ENCODE measurements at regions not wholly inside any gene's neighbourhood (a gene's known extent, or its start where the extent isn't known, plus 50 kb on each side); places are given as distances from the start of the nearest gene placed in this dataset.

DNA sequence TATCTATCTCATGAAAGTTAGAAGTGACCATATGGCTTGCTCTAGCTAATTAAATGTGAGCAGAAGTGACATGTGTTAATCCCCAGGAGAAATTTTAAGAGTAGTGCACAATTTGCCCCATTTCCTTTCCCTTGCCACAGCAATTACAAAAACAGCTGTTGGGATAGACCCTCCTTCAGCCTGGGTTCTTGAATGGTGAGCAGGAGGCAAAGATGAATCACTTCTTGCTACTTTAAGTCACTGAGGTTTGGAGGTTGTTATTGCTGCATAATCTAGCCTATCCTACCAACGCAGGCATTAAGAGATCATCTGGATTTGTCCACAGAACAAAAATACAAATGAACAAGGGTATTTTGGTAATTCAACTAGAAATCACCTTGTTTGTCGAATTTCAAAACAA lies 51.7 kb upstream of the CAPN7 start (continued):
- TF ChIP-seq, protein P1, sequence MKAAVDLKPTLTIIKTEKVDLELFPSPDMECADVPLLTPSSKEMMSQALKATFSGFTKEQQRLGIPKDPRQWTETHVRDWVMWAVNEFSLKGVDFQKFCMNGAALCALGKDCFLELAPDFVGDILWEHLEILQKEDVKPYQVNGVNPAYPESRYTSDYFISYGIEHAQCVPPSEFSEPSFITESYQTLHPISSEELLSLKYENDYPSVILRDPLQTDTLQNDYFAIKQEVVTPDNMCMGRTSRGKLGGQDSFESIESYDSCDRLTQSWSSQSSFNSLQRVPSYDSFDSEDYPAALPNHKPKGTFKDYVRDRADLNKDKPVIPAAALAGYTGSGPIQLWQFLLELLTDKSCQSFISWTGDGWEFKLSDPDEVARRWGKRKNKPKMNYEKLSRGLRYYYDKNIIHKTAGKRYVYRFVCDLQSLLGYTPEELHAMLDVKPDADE (IDR thresholded peaks at IDR 0.05): no peak

DNA sequence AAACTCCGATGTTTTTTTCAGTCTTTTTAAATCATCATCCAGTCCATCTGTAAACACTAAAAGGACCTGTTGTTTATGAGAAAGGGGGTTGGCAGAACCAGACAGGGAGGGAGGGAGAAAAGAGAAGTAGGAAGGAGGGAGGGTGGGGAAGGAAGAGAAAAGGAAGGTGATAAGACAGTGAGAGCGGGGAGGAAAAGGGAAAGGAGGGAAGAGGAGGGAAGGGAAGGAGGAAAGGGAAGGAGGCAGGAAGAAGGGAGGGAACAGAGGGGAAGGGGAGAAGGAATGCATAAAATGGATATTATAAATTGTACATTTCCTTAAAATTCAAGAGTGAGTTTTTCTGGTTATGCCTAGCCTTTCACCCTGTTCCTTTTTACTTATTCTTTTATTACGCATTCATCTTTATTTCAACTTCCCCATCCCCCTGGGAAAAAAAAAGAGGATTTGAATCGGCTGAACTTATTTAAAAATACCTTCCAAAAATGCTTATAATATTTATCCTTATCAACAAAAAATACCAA lies 50.1 kb upstream of the CAPN7 start:
- H3K36me3 ChIP-seq (ENCODE audit: insufficient read depth): no peaks in the 10 kb centered on the region; the same call in 1 of the 2 replicates
- H3K4me3 ChIP-seq: no peak overlapping the region
- H3K27me3 ChIP-seq (ENCODE audit: insufficient read depth): no peaks in the 10 kb centered on the region
- no peaks in the 10 kb centered on the region for H4K20me1 ChIP-seq (replicated peaks; ENCODE audit: insufficient read depth)
- H3F3A ChIP-seq (replicated peaks; ENCODE audit: low read depth): no peaks in the 10 kb centered on the region
- H3K9me2 ChIP-seq (ENCODE audit: insufficient read depth): peaks cover 4% of the 10 kb centered on the region; the same call in 1 of the 2 replicates
- no peak for TF ChIP-seq ZNF331 (CRISPR knock-in tag; IDR thresholded peaks at IDR 0.05; ENCODE audit: low read depth)
- TF ChIP-seq, protein P2, sequence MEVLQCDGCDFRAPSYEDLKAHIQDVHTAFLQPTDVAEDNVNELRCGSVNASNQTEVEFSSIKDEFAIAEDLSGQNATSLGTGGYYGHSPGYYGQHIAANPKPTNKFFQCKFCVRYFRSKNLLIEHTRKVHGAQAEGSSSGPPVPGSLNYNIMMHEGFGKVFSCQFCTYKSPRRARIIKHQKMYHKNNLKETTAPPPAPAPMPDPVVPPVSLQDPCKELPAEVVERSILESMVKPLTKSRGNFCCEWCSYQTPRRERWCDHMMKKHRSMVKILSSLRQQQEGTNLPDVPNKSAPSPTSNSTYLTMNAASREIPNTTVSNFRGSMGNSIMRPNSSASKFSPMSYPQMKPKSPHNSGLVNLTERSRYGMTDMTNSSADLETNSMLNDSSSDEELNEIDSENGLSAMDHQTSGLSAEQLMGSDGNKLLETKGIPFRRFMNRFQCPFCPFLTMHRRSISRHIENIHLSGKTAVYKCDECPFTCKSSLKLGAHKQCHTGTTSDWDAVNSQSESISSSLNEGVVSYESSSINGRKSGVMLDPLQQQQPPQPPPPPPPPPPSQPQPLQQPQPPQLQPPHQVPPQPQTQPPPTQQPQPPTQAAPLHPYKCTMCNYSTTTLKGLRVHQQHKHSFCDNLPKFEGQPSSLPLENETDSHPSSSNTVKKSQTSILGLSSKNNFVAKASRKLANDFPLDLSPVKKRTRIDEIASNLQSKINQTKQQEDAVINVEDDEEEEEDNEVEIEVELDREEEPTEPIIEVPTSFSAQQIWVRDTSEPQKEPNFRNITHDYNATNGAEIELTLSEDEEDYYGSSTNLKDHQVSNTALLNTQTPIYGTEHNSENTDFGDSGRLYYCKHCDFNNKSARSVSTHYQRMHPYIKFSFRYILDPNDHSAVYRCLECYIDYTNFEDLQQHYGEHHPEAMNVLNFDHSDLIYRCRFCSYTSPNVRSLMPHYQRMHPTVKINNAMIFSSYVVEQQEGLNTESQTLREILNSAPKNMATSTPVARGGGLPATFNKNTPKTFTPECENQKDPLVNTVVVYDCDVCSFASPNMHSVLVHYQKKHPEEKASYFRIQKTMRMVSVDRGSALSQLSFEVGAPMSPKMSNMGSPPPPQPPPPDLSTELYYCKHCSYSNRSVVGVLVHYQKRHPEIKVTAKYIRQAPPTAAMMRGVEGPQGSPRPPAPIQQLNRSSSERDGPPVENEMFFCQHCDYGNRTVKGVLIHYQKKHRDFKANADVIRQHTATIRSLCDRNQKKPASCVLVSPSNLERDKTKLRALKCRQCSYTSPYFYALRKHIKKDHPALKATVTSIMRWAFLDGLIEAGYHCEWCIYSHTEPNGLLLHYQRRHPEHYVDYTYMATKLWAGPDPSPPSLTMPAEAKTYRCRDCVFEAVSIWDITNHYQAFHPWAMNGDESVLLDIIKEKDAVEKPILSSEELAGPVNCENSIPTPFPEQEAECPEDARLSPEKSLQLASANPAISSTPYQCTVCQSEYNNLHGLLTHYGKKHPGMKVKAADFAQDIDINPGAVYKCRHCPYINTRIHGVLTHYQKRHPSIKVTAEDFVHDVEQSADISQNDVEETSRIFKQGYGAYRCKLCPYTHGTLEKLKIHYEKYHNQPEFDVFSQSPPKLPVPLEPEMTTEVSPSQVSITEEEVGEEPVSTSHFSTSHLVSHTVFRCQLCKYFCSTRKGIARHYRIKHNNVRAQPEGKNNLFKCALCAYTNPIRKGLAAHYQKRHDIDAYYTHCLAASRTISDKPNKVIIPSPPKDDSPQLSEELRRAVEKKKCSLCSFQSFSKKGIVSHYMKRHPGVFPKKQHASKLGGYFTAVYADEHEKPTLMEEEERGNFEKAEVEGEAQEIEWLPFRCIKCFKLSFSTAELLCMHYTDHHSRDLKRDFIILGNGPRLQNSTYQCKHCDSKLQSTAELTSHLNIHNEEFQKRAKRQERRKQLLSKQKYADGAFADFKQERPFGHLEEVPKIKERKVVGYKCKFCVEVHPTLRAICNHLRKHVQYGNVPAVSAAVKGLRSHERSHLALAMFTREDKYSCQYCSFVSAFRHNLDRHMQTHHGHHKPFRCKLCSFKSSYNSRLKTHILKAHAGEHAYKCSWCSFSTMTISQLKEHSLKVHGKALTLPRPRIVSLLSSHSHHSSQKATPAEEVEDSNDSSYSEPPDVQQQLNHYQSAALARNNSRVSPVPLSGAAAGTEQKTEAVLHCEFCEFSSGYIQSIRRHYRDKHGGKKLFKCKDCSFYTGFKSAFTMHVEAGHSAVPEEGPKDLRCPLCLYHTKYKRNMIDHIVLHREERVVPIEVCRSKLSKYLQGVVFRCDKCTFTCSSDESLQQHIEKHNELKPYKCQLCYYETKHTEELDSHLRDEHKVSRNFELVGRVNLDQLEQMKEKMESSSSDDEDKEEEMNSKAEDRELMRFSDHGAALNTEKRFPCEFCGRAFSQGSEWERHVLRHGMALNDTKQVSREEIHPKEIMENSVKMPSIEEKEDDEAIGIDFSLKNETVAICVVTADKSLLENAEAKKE (CRISPR knock-in tag; IDR thresholded peaks at IDR 0.05): no peak
- TF ChIP-seq JUNB (IDR thresholded peaks at IDR 0.05; ENCODE audit: unreplicated experiment): no peak
- no peak for TF ChIP-seq CREB1 (CRISPR knock-in tag; IDR thresholded peaks at IDR 0.05; ENCODE audit: low read depth)
- Mint-ChIP-seq H3K4me3 (no peak overlapping the region), H3K27me3 (ENCODE audit: insufficient read depth, low read depth, poor library complexity) (peaks cover 2% of the 10 kb centered on the region), H3K9me3 (no peaks in the 10 kb centered on the region), H3K4me1 (no peaks in the 10 kb centered on the region), H3K36me3 (ENCODE audit: low read depth) (no peaks in the 10 kb centered on the region), H3K27ac (no peak overlapping the region)
- H2AFZ ChIP-seq: 0 out of 2 replicates have a peak overlapping the region, but pooled peaks have one; percentile 57
- H3K79me2 ChIP-seq (replicated peaks; ENCODE audit: insufficient read depth): no peaks in the 10 kb centered on the region
- H3K4me1 ChIP-seq (ENCODE audit: insufficient read depth): no peaks in the 10 kb centered on the region
- no peak overlapping the region for H3K27ac ChIP-seq (ENCODE audit: low read depth)
- DNase-seq (ENCODE audit: low spot score): no peak
- no peak overlapping the region for H3K4me2 ChIP-seq
- ATAC-seq: no peak

All from GM23338 (cell line).